Activated CD8-positive, alpha-beta memory T cell treated with anti-CD3 and anti-CD28 coated beads for 36 hours (primary cell): ENCODE measurements at regions not wholly inside any gene's neighbourhood (a gene's known extent, or its start where the extent isn't known, plus 50 kb on each side); places are given as distances from the start of the nearest gene placed in this dataset.

ENCODE experiments used
- CTCF ChIA-PET: fragments of 350-600 bp; sonication (Branson Sonifier 250); formaldehyde crosslinking; loops from one replicate; lab custom pipeline; 2021; ENCODE audit warnings: antibody characterized with exemption; lab: Charles Lee
- POLR2A ChIA-PET: fragments of 350-600 bp; sonication (Branson Sonifier 250); formaldehyde crosslinking; loops from one replicate; lab custom pipeline; 2021; ENCODE audit warnings: antibody characterized with exemption; lab: Charles Lee

- POLR2A ChIA-PET = no interaction called here
- CTCF ChIA-PET = no interaction called here
Observed at GRCh38 chr1:195618287-195618686, 990.0 kb downstream of the KCNT2 start.

GRCh38 chr1:195617106-195617505 is 991.1 kb downstream of the KCNT2 start:
- POLR2A ChIA-PET = no interaction called here
- CTCF ChIA-PET = no interaction called here

GRCh38 chr1:195608883-195609282 is 999.4 kb downstream of the KCNT2 start:
- POLR2A ChIA-PET = no interaction called here

GRCh38 chr1:195606483-195606882 is 1001.8 kb downstream of the KCNT2 start:
- ChIA-PET POLR2A (no interaction called here), CTCF (no interaction called here)

More at GRCh38 chr1:195608883-195609282, 999.4 kb downstream of the KCNT2 start:
- CTCF ChIA-PET = no interaction called here

GRCh38 chr1:195604287-195604686 is 1004.0 kb downstream of the KCNT2 start:
- ChIA-PET CTCF (no interaction called here), POLR2A (no interaction called here)

GRCh38 chr1:195597891-195598290 is 1010.3 kb downstream of the KCNT2 start:
- ChIA-PET CTCF (no interaction called here), POLR2A (no interaction called here)

- CTCF ChIA-PET = no interaction called here
Observed at GRCh38 chr1:195594773-195595172, 1013.5 kb downstream of the KCNT2 start.

GRCh38 chr1:195594322-195594721 is 1013.9 kb downstream of the KCNT2 start:
- CTCF ChIA-PET = no interaction called here
- POLR2A ChIA-PET = no interaction called here

More at GRCh38 chr1:195594773-195595172, 1013.5 kb downstream of the KCNT2 start:
- POLR2A ChIA-PET = no interaction called here

- ChIA-PET POLR2A (no interaction called here), CTCF (no interaction called here)
Observed at GRCh38 chr1:195591917-195592672, 1016.1 kb downstream of the KCNT2 start.

- ChIA-PET CTCF (no interaction called here), POLR2A (no interaction called here)
Observed at GRCh38 chr1:195590649-195591048, 1017.6 kb downstream of the KCNT2 start.

GRCh38 chr1:195584870-195585624 is 1023.2 kb downstream of the KCNT2 start:
- POLR2A ChIA-PET = no interaction called here
- CTCF ChIA-PET = no interaction called here

GRCh38 chr1:195580988-195581387 is 1027.3 kb downstream of the KCNT2 start:
- CTCF ChIA-PET = no interaction called here

GRCh38 chr1:195577748-195578147 is 1030.5 kb downstream of the KCNT2 start:
- ChIA-PET POLR2A (no interaction called here), CTCF (no interaction called here)

More at GRCh38 chr1:195580988-195581387, 1027.3 kb downstream of the KCNT2 start:
- POLR2A ChIA-PET = no interaction called here

GRCh38 chr1:195576641-195577040 is 1031.6 kb downstream of the KCNT2 start:
- ChIA-PET CTCF (no interaction called here), POLR2A (no interaction called here)

- POLR2A ChIA-PET = no interaction called here
- CTCF ChIA-PET = no interaction called here
Observed at GRCh38 chr1:195574511-195574910, 1033.7 kb downstream of the KCNT2 start.

- CTCF ChIA-PET = no interaction called here
- POLR2A ChIA-PET = no interaction called here
Observed at GRCh38 chr1:195569934-195570333, 1038.3 kb downstream of the KCNT2 start.

GRCh38 chr1:195568389-195568788 is 1039.9 kb downstream of the KCNT2 start:
- CTCF ChIA-PET = no interaction called here
- POLR2A ChIA-PET = no interaction called here

- POLR2A ChIA-PET = no interaction called here
Observed at GRCh38 chr1:195562074-195562473, 1046.2 kb downstream of the KCNT2 start.

GRCh38 chr1:195550071-195550862 is 1058.0 kb downstream of the KCNT2 start:
- POLR2A ChIA-PET = no interaction called here
- CTCF ChIA-PET = no interaction called here

More at GRCh38 chr1:195562074-195562473, 1046.2 kb downstream of the KCNT2 start:
- CTCF ChIA-PET = no interaction called here

GRCh38 chr1:195530961-195531360 is 1077.3 kb downstream of the KCNT2 start:
- CTCF ChIA-PET = no interaction called here
- POLR2A ChIA-PET = no interaction called here
